CD4-positive, alpha-beta memory T cell (primary cell): ENCODE measurements at regions not wholly inside any gene's neighbourhood (a gene's known extent, or its start where the extent isn't known, plus 50 kb on each side); places are given as distances from the start of the nearest gene placed in this dataset.
A peak's percentile ranks its signal among the peaks of the same experiment; 100 is the strongest.

Experiments
- CTCF ChIA-PET: fragments of 350-600 bp; sonication (Branson Sonifier 250); formaldehyde crosslinking; loops from one replicate; lab custom pipeline; 2021; ENCODE audit warnings: inconsistent platforms; ENCODE audit not compliant: partially characterized antibody; lab: Charles Lee
- POLR2A ChIA-PET: fragments of 350-600 bp; sonication (Branson Sonifier 250); formaldehyde crosslinking; loops from one replicate; lab custom pipeline; 2021; ENCODE audit not compliant: partially characterized antibody; lab: Charles Lee
- DNase-seq, 5 donors: peaks; one replicate each; pipeline versions ENCODE4 v3.0.0 to v3.0.0-alpha.2; 2020 to 2022; ENCODE audit warnings: mixed read lengths in 1 of 5
- H3K27ac ChIP-seq: one replicate; pipeline ENCODE4 v1.7.0; 2013; ENCODE audit warnings: low read depth, low read length
- H3K27me3 ChIP-seq: 2 replicates; pipeline ENCODE4 v1.7.0; 2013; ENCODE audit warnings: mild to moderate bottlenecking, low read length, moderate library complexity; ENCODE audit not compliant: insufficient read depth
- H3K36me3 ChIP-seq: 2 replicates; pipeline ENCODE4 v1.7.0; 2013; ENCODE audit warnings: mild to moderate bottlenecking, low read length, moderate library complexity; ENCODE audit not compliant: insufficient read depth
- H3K4me1 ChIP-seq: 2 replicates; pipeline ENCODE4 v1.7.0; 2013; ENCODE audit warnings: mild to moderate bottlenecking, low read length, moderate library complexity; ENCODE audit not compliant: insufficient read depth
- H3K4me3 ChIP-seq, 2 donors: one replicate each; pipeline ENCODE4 v1.7.0; 2013; ENCODE audit warnings: low read length in 2 of 2, mild to moderate bottlenecking in 1 of 2
- H3K9me3 ChIP-seq, 2 donors: one replicate each; pipeline ENCODE4 v1.7.0; 2013; ENCODE audit warnings: low read length in 2 of 2, control low read depth in 1 of 2; ENCODE audit not compliant: control insufficient read depth in 1 of 2
- H3K27ac Mint-ChIP-seq, 7 donors: one replicate each; pipeline ENCODE4 v1.8.0; 2020 to 2021; ENCODE audit warnings: mixed read lengths in 7 of 7, mild to moderate bottlenecking in 6 of 7, inconsistent platforms in 3 of 7, moderate library complexity in 3 of 7
- H3K27me3 Mint-ChIP-seq, 2 donors: one replicate each; pipeline ENCODE4 v1.8.0; 2020 to 2021; ENCODE audit warnings: mixed read lengths in 2 of 2
- H3K36me3 Mint-ChIP-seq, 2 donors: one replicate each; pipeline ENCODE4 v1.8.0; 2020 to 2021; ENCODE audit warnings: mixed read lengths in 2 of 2, inconsistent platforms in 1 of 2, mild to moderate bottlenecking in 1 of 2
- H3K4me1 Mint-ChIP-seq, 4 donors: one replicate each; pipeline ENCODE4 v1.8.0; 2020 to 2021; ENCODE audit warnings: mixed read lengths in 4 of 4, mild to moderate bottlenecking in 1 of 4
- H3K4me3 Mint-ChIP-seq, 8 donors: one replicate each; pipeline ENCODE4 v1.8.0; 2020 to 2021; ENCODE audit warnings: mixed read lengths in 8 of 8, mild to moderate bottlenecking in 7 of 8, moderate library complexity in 6 of 8, inconsistent platforms in 3 of 8
- H3K9me3 Mint-ChIP-seq, 8 donors: one replicate each; pipeline ENCODE4 v1.8.0; 2020 to 2021; ENCODE audit warnings: mixed read lengths in 8 of 8, mild to moderate bottlenecking in 5 of 8, inconsistent platforms in 3 of 8, moderate library complexity in 1 of 8
- intact Hi-C: fragments of 100-400 bp; cut with micrococcal nuclease; formaldehyde crosslinking; loops from one replicate; pipeline ENCODE4 v1.15.1; 2023

GRCh38 chr14:53328841-53329240 is 175.7 kb upstream of the DDHD1 start:
- Histone ChIP-seq H3K4me1 (no peaks in the 10 kb centered on the region), H3K27me3 (no peaks in the 10 kb centered on the region), H3K9me3 (no peaks in the 10 kb centered on the region), H3K27ac (no peak overlapping the region), H3K36me3 (no peaks in the 10 kb centered on the region), H3K4me3 (no peak overlapping the region)
- Mint-ChIP-seq H3K36me3 (peaks cover 0 to 19% of the 10 kb centered on the region in 2 donors), H3K4me1 (no peaks in the 10 kb centered on the region), H3K27me3 (no peaks in the 10 kb centered on the region), H3K9me3 (peaks cover 0 to 6% (median 0%) of the 10 kb centered on the region in 8 donors), H3K27ac (no peak overlapping the region), H3K4me3 (no peak overlapping the region)
- ChIA-PET CTCF (no interaction called here), POLR2A (no interaction called here)
- intact Hi-C loops: no loop called here
- DNase-seq: no peak

DNA sequence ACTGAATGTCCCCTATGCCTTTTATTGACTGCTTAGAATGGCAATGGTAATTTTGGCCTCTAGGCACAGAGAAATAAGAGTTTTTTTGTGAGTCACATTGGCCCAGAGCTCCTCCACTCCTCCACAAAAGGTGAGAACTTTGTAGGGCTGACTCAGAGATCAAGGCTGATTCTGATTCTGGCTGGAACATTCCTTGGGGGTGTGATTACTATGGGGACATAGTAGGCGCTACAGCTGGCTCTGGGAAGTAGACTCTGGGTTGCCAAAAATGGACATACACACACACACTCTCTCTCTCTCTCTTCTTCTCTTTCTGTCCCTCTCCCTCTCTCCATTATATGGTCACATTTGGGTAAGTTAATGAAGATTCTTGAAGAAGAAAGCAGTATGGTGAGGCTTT is 174.6 kb upstream of the DDHD1 start:
- DNase-seq: no peak
- H3K36me3 Mint-ChIP-seq: peaks cover 0 to 19% of the 10 kb centered on the region in 2 donors
- ChIA-PET POLR2A (no interaction called here), CTCF (no interaction called here)
- Histone ChIP-seq H3K27ac (no peak overlapping the region), H3K4me1 (no peaks in the 10 kb centered on the region), H3K4me3 (no peak overlapping the region), H3K36me3 (no peaks in the 10 kb centered on the region), H3K27me3 (no peaks in the 10 kb centered on the region), H3K9me3 (no peaks in the 10 kb centered on the region)
- H3K4me1 Mint-ChIP-seq: no peaks in the 10 kb centered on the region
- H3K9me3 Mint-ChIP-seq: peaks cover 0 to 7% (median 0%) of the 10 kb centered on the region in 8 donors
- H3K4me3 Mint-ChIP-seq: no peak overlapping the region
- H3K27ac Mint-ChIP-seq: no peak overlapping the region
- no peaks in the 10 kb centered on the region for H3K27me3 Mint-ChIP-seq
- intact Hi-C loops: no loop called here

DNA sequence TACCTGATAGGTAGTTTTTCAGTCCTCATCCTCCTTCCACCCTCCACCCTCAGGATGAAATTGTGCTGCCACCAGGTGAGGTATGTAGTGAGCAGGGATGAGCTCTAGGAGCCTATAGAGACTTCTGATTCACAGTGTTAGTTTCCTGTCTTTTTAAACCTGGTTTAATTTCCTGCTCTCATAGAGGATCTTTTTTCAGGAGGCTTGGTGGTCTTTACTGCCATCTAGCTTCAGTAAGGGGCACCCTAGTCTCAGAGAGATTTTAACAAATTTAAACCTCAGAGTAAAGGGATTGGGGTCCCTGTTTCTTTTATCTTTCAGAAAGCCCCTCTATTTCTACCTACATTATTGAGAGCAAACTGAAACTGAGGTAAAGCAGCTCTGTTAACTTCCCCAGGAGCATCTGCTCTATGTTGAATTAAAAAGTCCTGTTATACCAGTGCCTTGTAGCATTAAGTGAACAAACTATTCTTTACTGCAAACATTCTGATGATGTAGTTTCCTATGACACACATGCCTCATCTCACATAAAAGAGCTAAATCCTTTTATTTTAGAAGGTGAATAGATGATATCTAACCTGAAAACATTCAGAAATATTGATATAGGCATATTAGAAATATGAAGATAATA is 172.2 kb upstream of the DDHD1 start:
- DNase-seq: no peak
- intact Hi-C loops: no loop called here
- no peaks in the 10 kb centered on the region for H3K4me1 ChIP-seq
- ChIA-PET POLR2A (no interaction called here), CTCF (interaction anchor here (0.7 to 1.7 kb wide), 4 partner anchors 9 to 29 kb away, joined by 3 read pairs; no protein-coding TSS in a partner anchor)
- H3K27me3 ChIP-seq: no peaks in the 10 kb centered on the region
- no peaks in the 10 kb centered on the region for H3K4me1 Mint-ChIP-seq
- H3K36me3 ChIP-seq: no peaks in the 10 kb centered on the region
- no peak overlapping the region for H3K4me3 Mint-ChIP-seq
- peaks cover 0 to 19% (median 5%) of the 10 kb centered on the region in 8 donors for H3K9me3 Mint-ChIP-seq
- H3K27ac Mint-ChIP-seq: no peak overlapping the region
- peaks cover 0 to 25% of the 10 kb centered on the region in 2 donors for H3K36me3 Mint-ChIP-seq
- no peak overlapping the region for H3K27ac ChIP-seq
- H3K4me3 ChIP-seq: no peak overlapping the region
- no peaks in the 10 kb centered on the region for H3K9me3 ChIP-seq
- H3K27me3 Mint-ChIP-seq: no peaks in the 10 kb centered on the region

DNA sequence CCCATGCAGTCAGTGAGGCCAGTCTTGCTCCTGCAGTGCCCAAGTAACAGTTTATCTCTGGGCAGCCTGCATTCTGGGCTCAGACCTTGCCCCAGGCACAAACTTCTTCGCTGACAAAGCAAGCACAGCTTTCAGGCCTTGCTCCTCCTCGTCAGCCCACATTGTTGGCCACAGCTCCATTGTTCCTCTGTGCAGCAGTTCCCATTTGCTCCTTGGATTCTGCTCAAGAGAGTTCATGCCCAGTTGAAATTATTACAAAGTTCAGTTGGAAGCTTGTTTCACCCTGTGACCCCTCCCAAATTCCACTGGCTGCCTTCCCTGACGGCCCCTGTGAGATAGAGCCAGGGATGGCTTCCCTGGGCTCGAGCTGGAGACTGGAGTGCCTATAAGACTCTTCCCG is 163.4 kb upstream of the DDHD1 start:
- H3K9me3 ChIP-seq: no peaks in the 10 kb centered on the region
- no peaks in the 10 kb centered on the region for H3K27me3 ChIP-seq
- no peak overlapping the region for H3K4me3 Mint-ChIP-seq
- intact Hi-C loops: no loop called here
- POLR2A ChIA-PET: no interaction called here
- no peak overlapping the region for H3K4me3 ChIP-seq
- H3K9me3 Mint-ChIP-seq: peaks cover 5 to 54% (median 38%) of the 10 kb centered on the region in 8 donors
- CTCF ChIA-PET: interaction anchor here (1.0 to 2.3 kb wide), 4 partner anchors 9 to 21 kb away, joined by 3 to 11 read pairs (median 6); no protein-coding TSS in a partner anchor
- H3K27ac Mint-ChIP-seq: no peak overlapping the region
- DNase-seq: no peak
- peaks cover 13 to 48% of the 10 kb centered on the region in 2 donors for H3K36me3 Mint-ChIP-seq
- no peaks in the 10 kb centered on the region for H3K36me3 ChIP-seq
- no peaks in the 10 kb centered on the region for H3K4me1 Mint-ChIP-seq
- H3K27me3 Mint-ChIP-seq: no peaks in the 10 kb centered on the region
- H3K4me1 ChIP-seq: no peaks in the 10 kb centered on the region
- H3K27ac ChIP-seq: no peak overlapping the region

DNA sequence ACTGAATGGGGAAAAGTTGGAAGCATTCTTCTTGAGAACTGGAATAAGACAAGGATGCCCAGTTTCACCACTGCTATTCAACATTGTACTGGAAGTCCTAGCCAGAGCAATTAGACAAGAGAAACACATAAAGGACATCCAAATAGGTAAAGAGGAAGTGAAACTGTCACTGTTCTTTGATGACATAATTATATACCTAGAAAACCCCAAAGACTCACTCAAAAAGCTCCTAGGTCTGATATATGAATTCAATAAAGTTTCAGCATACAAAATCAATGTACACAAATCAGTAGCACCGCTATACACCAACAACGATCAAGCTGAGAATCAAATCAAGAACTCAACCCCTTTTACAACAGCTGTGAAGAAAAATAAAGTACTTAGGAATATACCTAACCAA is 157.3 kb upstream of the DDHD1 start:
- peaks cover 5 to 30% of the 10 kb centered on the region in 2 donors for H3K36me3 Mint-ChIP-seq
- DNase-seq: no peak

DNA sequence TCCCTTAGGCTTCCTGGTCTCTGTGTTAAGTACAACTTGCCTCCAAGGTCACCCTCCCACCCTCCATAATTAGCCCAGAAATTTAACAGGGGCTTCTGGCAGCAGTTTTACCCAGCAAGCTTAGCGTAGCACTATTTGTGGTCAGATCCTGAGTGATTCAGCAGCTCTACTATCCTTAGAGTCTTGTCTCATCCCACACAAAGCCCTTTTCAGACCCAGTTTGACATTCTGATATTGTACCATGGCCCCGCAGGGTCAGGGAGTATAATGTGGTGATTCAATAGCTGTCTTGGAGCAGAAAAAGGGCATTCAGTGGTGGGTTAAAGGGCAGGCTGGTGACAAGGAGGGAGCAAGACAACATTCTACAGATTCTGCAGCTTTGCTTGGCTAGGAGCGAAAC is 153.8 kb upstream of the DDHD1 start:
- Mint-ChIP-seq H3K4me3 (peak overlapping the region in 2 of 8 donors; percentile 6), H3K4me1 (peaks cover 2 to 7% (median 5%) of the 10 kb centered on the region in 4 donors), H3K27me3 (peaks cover 0 to 1% of the 10 kb centered on the region in 2 donors), H3K36me3 (peaks cover 0 to 7% of the 10 kb centered on the region in 2 donors), H3K9me3 (peaks cover 4 to 23% (median 15%) of the 10 kb centered on the region in 8 donors), H3K27ac (no peak overlapping the region)
- DNase-seq: no peak
- H3K27ac ChIP-seq: no peak overlapping the region
- H3K4me3 ChIP-seq: no peak overlapping the region
- peaks cover 9% of the 10 kb centered on the region for H3K4me1 ChIP-seq
- no peaks in the 10 kb centered on the region for H3K27me3 ChIP-seq
- intact Hi-C loops: no loop called here
- H3K9me3 ChIP-seq: no peaks in the 10 kb centered on the region
- POLR2A ChIA-PET: no interaction called here
- CTCF ChIA-PET: interaction anchor here (1.1 to 4.9 kb wide), 5 partner anchors 10 to 484 kb away, joined by 3 to 35 read pairs (median 10); no protein-coding TSS in a partner anchor
- no peaks in the 10 kb centered on the region for H3K36me3 ChIP-seq

More for the DNA sequence above, 157.3 kb upstream of the DDHD1 start:
- H3K27ac ChIP-seq: no peak overlapping the region
- ChIA-PET POLR2A (no interaction called here), CTCF (no interaction called here)
- no peak overlapping the region for H3K4me3 Mint-ChIP-seq
- no peaks in the 10 kb centered on the region for H3K27me3 ChIP-seq
- no peaks in the 10 kb centered on the region for H3K36me3 ChIP-seq
- no peaks in the 10 kb centered on the region for H3K27me3 Mint-ChIP-seq
- H3K9me3 ChIP-seq: no peaks in the 10 kb centered on the region
- no peak overlapping the region for H3K27ac Mint-ChIP-seq
- no peak overlapping the region for H3K4me3 ChIP-seq
- intact Hi-C loops: no loop called here
- H3K4me1 Mint-ChIP-seq: peaks cover 2 to 7% (median 5%) of the 10 kb centered on the region in 4 donors
- H3K9me3 Mint-ChIP-seq: peaks cover 8 to 44% (median 29%) of the 10 kb centered on the region in 8 donors
- peaks cover 9% of the 10 kb centered on the region for H3K4me1 ChIP-seq

- ChIA-PET CTCF (interaction anchor here (0.9 to 4.9 kb wide), 8 partner anchors 8 to 483 kb away, joined by 3 to 35 read pairs (median 4); no protein-coding TSS in a partner anchor), POLR2A (no interaction called here)
- H3K9me3 ChIP-seq: no peaks in the 10 kb centered on the region
- Mint-ChIP-seq H3K4me3 (peak overlapping the region; percentile 5 to 83 (median 52)), H3K9me3 (peaks cover under 1 to 16% (median 9%) of the 10 kb centered on the region in 8 donors), H3K36me3 (peaks cover 0 to 4% of the 10 kb centered on the region in 2 donors), H3K4me1 (peaks cover 2 to 7% (median 5%) of the 10 kb centered on the region in 4 donors), H3K27ac (peak overlapping the region in 1 of 7 donors; percentile 25), H3K27me3 (peaks cover 0 to 1% of the 10 kb centered on the region in 2 donors)
- peaks cover 9% of the 10 kb centered on the region for H3K4me1 ChIP-seq
- no peak overlapping the region for H3K4me3 ChIP-seq
- intact Hi-C loops: no loop called here
- no peaks in the 10 kb centered on the region for H3K36me3 ChIP-seq
- H3K27ac ChIP-seq: no peak overlapping the region
- DNase-seq: peak in 4 of 5 donors; percentile 16 to 27 (median 22)
- no peaks in the 10 kb centered on the region for H3K27me3 ChIP-seq
These were observed 153.2 kb upstream of the DDHD1 start for GRCh38 chr14:53306267-53306721.
